CD4-positive, alpha-beta T cell treated with Interleukin-21 for 1 hour (primary cell): ENCODE measurements at regions not wholly inside any gene's neighbourhood (a gene's known extent, or its start where the extent isn't known, plus 50 kb on each side); places are given as distances from the start of the nearest gene placed in this dataset.

ENCODE experiments used
- DNase-seq: peaks from one replicate; pipeline ENCODE4 v3.0.0-alpha.2; 2020

DNA sequence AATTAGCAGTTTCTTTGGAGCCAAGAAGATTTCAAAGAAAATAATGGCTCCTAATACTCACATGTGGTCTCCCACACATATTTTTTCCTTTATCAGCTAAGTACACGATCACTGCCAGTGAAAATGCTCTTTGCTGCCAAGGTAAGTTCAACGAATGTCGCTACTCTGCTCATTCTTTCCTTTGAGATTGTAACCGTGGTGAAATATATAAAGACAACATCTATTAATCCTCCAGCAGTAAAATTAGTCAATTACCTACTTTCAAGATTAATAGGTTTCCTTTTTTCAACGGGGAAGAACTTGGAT, 672.2 kb downstream of the GATA3 start:
- no peak for DNase-seq

DNA sequence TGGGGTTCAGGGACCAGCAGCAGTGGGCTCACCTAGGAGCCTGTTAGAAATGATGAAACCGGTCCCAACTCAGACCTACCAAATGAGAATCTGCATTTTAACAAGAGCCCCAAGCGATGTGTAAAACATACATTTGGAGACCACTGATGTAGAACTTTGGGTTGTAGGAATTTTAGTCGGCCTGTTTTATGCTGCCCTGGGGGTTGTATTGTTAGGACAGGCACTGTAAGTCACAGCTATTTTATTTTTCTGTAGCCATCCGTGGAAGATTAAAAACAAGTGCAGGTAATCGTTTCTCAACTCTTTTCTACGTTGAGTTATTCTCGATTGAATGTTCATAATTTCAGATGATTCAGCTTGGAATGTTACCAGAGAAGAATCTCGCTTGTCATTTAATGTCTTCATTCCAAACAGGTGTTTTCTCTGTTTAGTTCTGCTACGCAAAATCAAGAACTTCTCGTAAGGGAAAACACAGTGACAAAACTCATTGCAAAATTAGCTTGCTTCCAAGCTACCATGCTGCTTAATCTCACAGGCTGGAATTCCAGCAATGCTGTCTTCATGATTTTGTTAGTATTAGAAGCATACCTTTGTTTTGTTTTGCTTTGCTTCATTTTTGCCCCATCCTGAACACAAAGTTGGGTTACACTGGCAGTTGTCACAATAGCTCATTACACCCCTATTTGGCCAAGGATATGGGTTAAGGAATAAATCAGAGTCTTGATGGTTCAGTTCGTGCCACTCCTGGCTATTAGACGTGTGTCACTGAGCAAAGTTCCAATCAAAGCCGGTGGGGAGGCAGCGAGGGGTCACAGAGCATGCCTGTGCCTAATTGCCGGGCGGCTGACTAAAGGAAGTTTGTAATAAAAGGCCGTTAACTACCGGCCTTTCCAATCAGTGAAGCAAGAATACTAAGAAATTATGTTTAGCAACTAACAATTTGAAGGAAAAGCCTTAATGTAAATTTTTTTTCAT, 676.9 kb downstream of the GATA3 start:
- DNase-seq = no peak

DNA sequence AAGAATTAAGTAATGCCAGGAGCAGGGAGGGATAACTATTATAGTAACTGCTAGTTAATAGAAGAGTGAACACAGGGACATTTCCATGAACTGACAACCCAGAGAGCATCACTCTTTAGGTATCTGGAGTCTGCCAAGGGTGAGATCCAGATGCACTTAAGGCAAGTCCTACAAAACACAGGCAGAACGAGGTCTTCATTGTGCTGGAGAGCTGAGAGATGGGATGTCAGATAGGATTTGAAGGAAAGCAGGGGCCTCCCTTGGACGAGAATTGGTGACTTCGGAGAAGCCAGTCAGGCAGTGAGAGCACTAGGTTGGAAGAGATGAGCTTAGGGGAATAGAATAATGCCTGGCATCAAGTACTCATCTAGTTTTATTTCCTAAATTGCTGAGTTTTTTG, 684.5 kb downstream of the GATA3 start:
- DNase-seq = no peak

- DNase-seq = no peak
Observed at GRCh38 chr10:8752146-8752843, 697.8 kb downstream of the GATA3 start.

DNA sequence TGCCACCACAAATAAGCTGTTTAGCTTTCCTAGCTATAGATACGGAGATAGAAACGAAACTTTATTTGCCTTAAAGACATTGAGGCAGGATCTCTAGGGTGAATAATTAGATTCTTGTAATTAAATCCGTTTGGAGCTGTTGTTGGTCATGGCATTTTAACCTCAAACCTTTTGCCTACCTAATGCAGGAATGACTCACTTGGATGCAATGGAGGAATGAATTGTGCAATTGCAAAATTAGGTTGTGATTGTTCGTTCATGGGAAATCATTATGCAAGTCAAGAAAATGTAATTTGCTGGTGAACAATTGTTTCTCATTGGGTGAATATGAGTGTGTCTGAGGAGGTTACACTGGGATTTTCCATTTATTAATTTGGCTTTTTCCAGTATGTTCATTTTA, 703.5 kb downstream of the GATA3 start:
- no peak for DNase-seq

DNA sequence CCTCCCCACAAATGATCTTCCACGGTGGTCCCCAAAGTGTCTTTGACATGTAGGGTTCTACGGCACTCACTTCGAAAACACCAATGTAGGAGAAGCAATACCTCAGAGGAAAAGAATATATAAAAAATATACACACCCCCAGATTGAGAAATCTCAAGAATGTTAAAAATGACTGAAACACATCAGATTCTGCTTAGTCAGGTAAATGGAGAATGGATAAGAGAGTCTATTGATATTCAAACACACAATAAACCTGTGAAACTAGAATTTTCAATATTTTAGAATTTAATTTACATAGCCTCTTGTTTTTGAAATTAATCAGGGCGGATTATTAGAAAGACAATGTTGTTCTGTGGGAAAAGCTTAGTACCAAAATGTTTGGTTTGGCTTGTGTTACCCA, 712.4 kb downstream of the GATA3 start:
- no peak for DNase-seq

DNA sequence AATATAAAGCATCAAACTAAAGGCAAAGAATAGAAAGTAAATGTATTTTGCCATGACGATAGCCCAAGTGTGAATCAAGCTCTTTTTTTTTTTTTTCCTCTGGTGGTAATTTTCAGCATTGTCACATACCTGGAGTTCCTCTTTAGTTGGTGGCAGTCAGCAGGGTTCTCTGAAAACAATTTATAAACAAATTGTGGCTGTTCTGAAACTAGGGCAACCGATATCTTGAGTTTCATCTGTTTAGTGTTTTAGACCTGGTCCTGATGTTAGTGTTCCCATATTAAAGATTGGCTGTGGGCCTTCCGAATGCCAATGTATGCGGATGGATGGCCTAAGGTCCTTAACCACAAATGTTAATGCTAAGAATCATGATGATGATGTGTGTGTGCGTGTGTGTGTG, 713.1 kb downstream of the GATA3 start:
- DNase-seq = peak; percentile 17

GRCh38 chr10:8768341-8768740, 713.9 kb downstream of the GATA3 start:
- no peak for DNase-seq

GRCh38 chr10:8768852-8769251, 714.4 kb downstream of the GATA3 start:
- no peak for DNase-seq

DNA sequence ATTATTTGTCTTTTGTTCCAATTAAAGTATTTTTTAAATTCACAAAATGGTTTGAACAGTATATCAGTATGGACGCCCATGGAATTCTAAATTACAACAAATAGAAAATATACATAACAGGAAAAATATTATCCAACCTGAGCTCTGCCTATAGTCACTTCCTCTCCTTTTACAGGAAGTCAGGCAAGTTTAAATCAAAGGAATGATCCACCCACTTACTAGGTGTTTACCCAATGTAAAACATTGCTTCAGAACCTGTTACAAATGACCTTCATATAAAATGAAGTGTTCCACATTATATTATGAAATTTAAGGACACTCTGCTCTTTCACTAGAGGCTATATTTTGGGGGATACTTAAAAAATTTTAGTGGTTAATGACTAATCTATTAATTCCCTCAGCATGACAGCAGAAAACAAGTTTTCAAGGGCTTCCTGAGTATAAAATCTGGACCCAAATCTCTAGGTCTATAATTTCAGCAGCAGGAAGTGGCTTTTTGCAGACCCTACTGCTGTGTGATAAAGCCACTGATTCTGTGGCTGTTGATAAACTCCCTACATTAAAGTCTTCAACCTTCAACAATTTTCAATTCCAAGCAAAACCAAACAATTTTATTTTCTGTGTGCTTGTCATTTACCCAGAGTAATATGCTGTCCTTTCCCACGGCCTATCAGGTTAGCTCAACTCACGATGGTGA, 722.6 kb downstream of the GATA3 start:
- no peak for DNase-seq

DNA sequence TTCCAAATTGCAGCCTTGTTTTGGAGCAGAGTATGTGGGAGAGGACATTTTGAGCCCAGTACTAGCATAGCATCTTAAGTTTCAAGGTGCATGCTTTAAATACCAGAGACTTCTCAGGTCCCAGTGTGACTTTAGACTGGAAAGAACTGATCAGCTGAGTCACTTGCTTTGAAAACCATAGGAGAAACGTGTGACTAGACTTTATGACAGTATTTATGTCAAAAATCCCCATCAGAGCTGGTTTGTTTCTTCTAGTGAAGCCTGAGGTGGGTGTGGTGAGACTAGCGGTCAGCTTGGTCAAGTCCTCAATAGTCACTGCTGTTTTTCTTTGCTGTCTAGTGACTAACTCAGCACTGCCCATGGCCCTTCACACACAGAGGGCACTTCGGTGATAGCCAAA, 724.2 kb downstream of the GATA3 start:
- no peak for DNase-seq

- DNase-seq = no peak
Observed at GRCh38 chr10:8787649-8788048, 733.2 kb downstream of the GATA3 start.

DNA sequence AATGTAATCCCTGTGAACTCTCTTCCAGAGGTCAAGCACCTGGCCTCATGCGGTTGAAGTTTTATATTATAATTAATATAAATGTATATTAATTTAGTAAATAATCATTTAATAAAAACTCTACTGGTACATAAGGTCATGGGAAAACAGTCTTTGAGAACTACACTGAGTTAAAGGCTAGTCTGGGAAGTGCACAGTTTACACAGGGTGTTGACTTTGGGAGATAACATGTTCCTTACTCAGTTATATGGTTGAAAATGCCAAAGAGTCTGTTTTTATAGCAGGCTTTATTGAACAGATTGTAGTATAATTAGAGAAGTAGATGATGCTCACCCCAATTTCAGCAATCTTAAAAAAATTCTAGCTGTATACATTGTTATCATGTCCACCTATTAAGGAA, 735.9 kb downstream of the GATA3 start:
- DNase-seq = no peak

DNA sequence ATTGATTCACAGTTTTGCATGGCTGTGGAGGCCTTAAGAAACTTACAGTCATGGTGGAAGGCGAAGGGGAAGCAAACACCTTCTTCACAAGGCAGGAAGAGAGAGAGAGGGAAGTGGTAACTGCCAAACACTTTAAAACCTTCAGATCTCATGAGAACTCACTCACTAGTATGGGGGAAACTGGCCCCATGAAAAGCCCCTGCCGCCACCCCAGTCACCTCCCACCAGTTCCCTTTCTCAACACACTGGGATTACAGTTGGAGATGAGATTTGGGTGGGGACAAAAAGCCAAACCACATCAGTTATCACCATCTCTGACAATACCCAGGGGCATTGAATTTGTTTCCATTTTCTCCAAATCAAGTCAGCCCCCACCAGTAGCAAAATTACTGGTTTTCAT, 740.4 kb downstream of the GATA3 start:
- DNase-seq = no peak

DNA sequence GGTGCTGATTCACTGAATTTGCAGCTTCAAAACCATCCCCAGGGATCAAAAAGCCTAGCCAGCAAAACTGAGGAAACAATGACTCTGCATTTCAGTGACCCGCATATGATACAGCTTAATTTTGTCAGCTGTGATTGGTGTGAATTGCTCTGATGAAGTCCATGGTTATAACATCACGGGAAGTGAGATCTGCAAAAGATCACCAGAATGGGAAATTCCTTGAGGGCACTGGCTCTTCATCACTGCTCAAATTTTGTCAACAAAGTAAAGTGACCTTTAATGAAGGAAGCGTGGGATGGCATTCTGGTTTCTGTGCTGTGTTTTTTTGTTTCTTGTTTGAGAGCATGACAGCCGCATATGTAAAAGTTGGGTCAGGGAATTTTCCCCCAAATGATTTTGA, 745.9 kb downstream of the GATA3 start:
- DNase-seq = no peak

GRCh38 chr10:8803992-8804391, 749.5 kb downstream of the GATA3 start:
- DNase-seq = no peak

DNA sequence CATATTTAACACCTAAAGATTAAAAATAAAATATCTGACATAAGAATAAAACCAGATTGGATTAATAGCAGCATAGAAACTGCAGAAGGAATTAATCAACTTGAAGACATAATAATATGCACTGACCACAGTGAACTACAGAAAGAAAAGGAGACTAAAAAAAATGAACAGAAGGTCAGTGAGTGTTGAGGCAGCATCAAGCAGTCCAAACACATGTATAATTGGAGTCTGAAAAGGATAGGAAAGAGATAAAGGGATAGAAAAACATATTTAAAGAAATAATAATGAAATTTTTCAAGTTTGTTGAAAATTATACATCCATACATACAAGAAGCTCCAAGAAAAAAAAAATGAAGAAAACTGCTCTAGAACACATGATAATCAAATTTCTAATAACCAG, 756.2 kb downstream of the GATA3 start:
- no peak for DNase-seq

GRCh38 chr10:8811201-8811600, 756.7 kb downstream of the GATA3 start:
- no peak for DNase-seq

- DNase-seq = no peak
Observed at GRCh38 chr10:8815969-8816368, 761.5 kb downstream of the GATA3 start.

DNA sequence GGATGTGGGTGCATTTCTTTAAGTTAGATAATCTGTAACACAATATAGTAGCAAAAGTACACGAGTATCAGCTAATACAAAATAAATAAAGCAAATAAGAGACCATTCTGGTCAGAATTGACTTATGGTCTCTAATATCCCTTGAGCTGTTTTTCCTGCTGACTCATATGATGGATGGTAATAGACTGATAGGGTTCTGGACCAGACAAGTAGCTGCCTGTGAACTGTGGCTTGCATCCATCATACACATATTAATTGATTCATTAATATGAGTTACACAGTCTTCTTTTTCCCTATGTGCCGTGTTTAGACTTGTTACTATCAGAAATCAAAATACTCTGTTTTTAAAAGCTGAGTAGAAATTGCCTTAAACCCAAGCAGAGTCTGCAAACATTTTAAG, 762.8 kb downstream of the GATA3 start:
- DNase-seq = no peak

- DNase-seq = no peak
Observed at GRCh38 chr10:8825611-8826010, 771.1 kb downstream of the GATA3 start.

DNA sequence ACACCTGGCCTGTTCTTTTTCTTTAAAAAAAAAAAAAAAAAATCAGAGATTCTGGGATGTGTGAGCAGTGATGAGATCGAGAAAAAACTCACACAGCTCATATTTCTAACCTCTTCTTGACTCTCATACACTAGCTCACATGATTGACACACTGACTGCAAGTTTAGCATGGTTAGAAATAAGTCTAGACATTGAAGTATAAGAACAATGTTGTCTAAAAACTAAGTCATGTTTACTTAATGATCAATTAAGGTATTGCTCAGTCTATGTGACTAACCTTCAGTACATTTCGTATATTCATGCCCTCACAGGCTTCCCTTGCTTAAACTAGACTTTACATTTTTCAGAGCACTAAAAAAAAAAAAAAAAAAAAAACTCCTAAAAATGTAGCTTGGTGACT, 775.1 kb downstream of the GATA3 start:
- no peak for DNase-seq

DNA sequence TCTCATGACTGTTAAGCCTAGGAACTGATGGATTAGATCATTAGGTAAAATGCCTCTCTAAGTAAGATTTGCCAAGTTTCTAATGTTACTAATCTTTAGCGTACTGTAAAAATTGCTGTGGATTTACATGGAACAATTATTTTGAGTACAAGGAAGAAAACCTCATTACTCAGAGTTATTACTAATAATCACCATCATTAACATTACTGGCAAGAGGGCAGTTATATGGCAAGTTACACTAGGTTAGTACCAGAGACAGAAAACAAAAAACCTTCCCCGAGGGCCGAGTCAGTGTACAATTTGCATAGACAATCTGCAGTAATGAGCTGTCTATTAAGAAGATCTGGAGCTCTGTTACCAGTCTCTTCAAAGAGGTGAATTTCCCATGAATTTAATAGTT, 775.6 kb downstream of the GATA3 start:
- no peak for DNase-seq

DNA sequence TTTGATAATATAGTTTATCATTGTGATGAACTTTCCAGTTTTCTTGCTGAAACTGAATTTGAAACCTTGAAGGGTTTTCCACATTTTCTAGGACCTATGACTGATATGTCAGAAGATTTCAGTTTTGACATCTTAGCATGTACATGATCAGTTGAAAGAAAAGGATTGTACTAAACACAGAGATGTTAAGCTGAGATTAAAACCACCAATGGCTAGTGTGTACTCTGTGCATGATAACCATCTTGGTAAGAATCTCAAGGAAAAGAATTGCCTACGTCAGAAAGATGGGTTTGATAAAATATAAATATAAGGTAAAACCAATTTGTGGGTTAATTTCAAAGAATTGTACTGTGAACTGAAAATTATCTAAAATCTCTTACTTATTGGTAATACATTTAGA, 776.4 kb downstream of the GATA3 start:
- DNase-seq = peak; percentile 22
